CD14-positive monocyte (primary cell): ENCODE measurements at regions not wholly inside any gene's neighbourhood (a gene's known extent, or its start where the extent isn't known, plus 50 kb on each side); places are given as distances from the start of the nearest gene placed in this dataset.

Experiments used
- DNase-seq, 3 donors: peaks; one replicate each; pipeline ENCODE4 v3.0.0-alpha.2; 2011 to 2022
- H2AFZ ChIP-seq: 2 replicates; pipeline ENCODE4 v1.6.0; 2012; ENCODE audit warnings: mild to moderate bottlenecking, low read depth, low read length, inconsistent platforms; ENCODE audit not compliant: insufficient read depth, poor library complexity, severe bottlenecking
- H3K27ac ChIP-seq, 2 donors: 1 replicate in 1 of 2; 2 replicates in 1 of 2; pipeline ENCODE4 v1.5.1; 2012 to 2013; ENCODE audit warnings: low read length in 2 of 2, control low read depth in 1 of 2, inconsistent platforms in 1 of 2, low read depth in 1 of 2, mild to moderate bottlenecking in 1 of 2
- H3K27me3 ChIP-seq, 2 donors: one replicate each; pipeline versions ENCODE4 v1.6.0 to v1.6.1; 2011 to 2013; ENCODE audit warnings: low read length in 2 of 2; ENCODE audit not compliant: control insufficient read depth in 2 of 2, insufficient read depth in 2 of 2
- H3K36me3 ChIP-seq, 2 donors: replicated peaks in 1 of 2; 1 replicate in 1 of 2; 2 replicates in 1 of 2; pipeline versions ENCODE4 v1.5.1 to v1.6.1; 2012 to 2013; ENCODE audit warnings: low read length in 2 of 2, control low read depth in 1 of 2, inconsistent platforms in 1 of 2, mild to moderate bottlenecking in 1 of 2; ENCODE audit not compliant: insufficient read depth in 2 of 2, control insufficient read depth in 1 of 2
- H3K4me1 ChIP-seq, 2 donors: 1 replicate in 1 of 2; 2 replicates in 1 of 2; pipeline versions ENCODE4 v1.5.1 to v1.6.1; 2012 to 2013; ENCODE audit warnings: low read length in 2 of 2, control low read depth in 1 of 2, inconsistent platforms in 1 of 2, mild to moderate bottlenecking in 1 of 2, moderate library complexity in 1 of 2; ENCODE audit not compliant: insufficient read depth in 2 of 2, control insufficient read depth in 1 of 2
- H3K4me2 ChIP-seq: replicated peaks from 2 replicates; pipeline ENCODE3; 2012; ENCODE audit warnings: low read length, moderate library complexity, mild to moderate bottlenecking; ENCODE audit not compliant: poor library complexity, severe bottlenecking; ENCODE audit errors: extremely low read depth
- H3K4me3 ChIP-seq, 3 experiments: fragments of 200-600 bp in 1 of 3; sonication (generic) in 1 of 3; replicated peaks in 1 of 3; 1 replicate in 2 of 3; 2 replicates in 1 of 3; pipeline ENCODE4 v1.5.1; 2011 to 2013; ENCODE audit warnings: low read length in 3 of 3, mild to moderate bottlenecking in 3 of 3, control low read depth in 2 of 3, low read depth in 2 of 3, inconsistent platforms in 1 of 3, moderate library complexity in 1 of 3
- H3K79me2 ChIP-seq: 2 replicates; pipeline ENCODE4 v1.6.0; 2012; ENCODE audit warnings: mild to moderate bottlenecking, control low read depth, inconsistent platforms, low read length, moderate library complexity; ENCODE audit not compliant: insufficient read depth
- H3K9ac ChIP-seq: 2 replicates; pipeline ENCODE4 v1.6.0; 2017; ENCODE audit warnings: low read length, mild to moderate bottlenecking; ENCODE audit not compliant: insufficient read depth, poor library complexity, severe bottlenecking
- H3K9me3 ChIP-seq, 2 donors: replicated peaks in 1 of 2; 1 replicate in 1 of 2; 2 replicates in 1 of 2; pipeline versions ENCODE4 v1.5.1 to v1.6.1; 2012 to 2013; ENCODE audit warnings: low read length in 2 of 2, control low read depth in 1 of 2; ENCODE audit not compliant: control insufficient read depth in 1 of 2, insufficient read depth in 1 of 2
- H4K20me1 ChIP-seq: 2 replicates; pipeline ENCODE4 v1.6.0; 2012; ENCODE audit warnings: mild to moderate bottlenecking, low read length, control low read depth, moderate library complexity; ENCODE audit not compliant: insufficient read depth
- H3K27ac Mint-ChIP-seq, 7 donors: one replicate each; pipeline ENCODE4 v1.8.0; 2020; ENCODE audit warnings: mild to moderate bottlenecking in 7 of 7, mixed read lengths in 7 of 7, moderate library complexity in 6 of 7, inconsistent platforms in 2 of 7
- H3K27me3 Mint-ChIP-seq, 3 donors: one replicate each; pipeline ENCODE4 v1.8.0; 2021 to 2022; ENCODE audit warnings: low read depth in 3 of 3, mild to moderate bottlenecking in 3 of 3, mixed read lengths in 3 of 3, moderate library complexity in 3 of 3, inconsistent platforms in 1 of 3
- H3K36me3 Mint-ChIP-seq, 2 donors: one replicate each; pipeline ENCODE4 v1.8.0; 2020; ENCODE audit warnings: mixed read lengths in 2 of 2, inconsistent platforms in 1 of 2, mild to moderate bottlenecking in 1 of 2
- H3K4me1 Mint-ChIP-seq: one replicate; pipeline ENCODE4 v1.8.0; 2020; ENCODE audit warnings: mild to moderate bottlenecking, mixed read lengths
- H3K4me3 Mint-ChIP-seq, 2 donors: one replicate each; pipeline ENCODE4 v1.8.0; 2020; ENCODE audit warnings: mild to moderate bottlenecking in 2 of 2, mixed read lengths in 2 of 2, moderate library complexity in 1 of 2
- H3K9me3 Mint-ChIP-seq, 7 donors: one replicate each; pipeline ENCODE4 v1.8.0; 2020 to 2022; ENCODE audit warnings: mixed read lengths in 7 of 7, mild to moderate bottlenecking in 6 of 7, moderate library complexity in 6 of 7, inconsistent platforms in 2 of 7
- CTCF ChIP-seq: fragments of 200-600 bp; IDR thresholded peaks from one replicate; pipeline ENCODE4 v1.8.0; 2022; ENCODE audit warnings: antibody characterized with exemption, mild to moderate bottlenecking
- WGBS: methylation state at CpG from one replicate; pipeline ENCODE4 v1.1.5; 2013; ENCODE audit warnings: missing lambda C conversion rate; ENCODE audit not compliant: insufficient coverage; 5-methylcytosine and 5-hydroxymethylcytosine counted together
- intact Hi-C, 2 donors: fragments of 100-400 bp; cut with micrococcal nuclease; formaldehyde crosslinking; loops; one replicate each; pipeline versions ENCODE4 v1.15.0 to v1.15.1; 2023

DNA sequence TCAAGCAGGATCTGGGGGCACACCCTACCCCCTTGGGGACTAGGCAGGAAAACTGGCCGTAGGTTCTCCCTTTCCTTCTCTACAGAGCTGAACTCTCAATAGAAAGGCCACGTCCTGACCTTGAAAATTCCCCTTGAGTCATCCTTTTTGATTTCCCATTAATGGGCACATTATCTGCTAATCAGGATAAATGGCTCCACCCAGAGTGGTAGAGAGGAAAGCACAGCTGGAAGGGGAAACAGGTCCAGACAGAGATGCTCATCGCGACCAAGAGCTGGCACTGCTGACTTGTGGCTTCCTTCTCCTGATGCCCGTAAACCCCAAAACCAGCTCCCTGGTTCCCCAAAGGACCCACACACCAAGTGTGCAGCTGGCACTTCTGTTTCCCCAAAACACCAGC lies 206.5 kb upstream of the CDH5 start:
- intact Hi-C loops, result loop anchor here in 1 of 2 donors (10.0 kb wide), 1 partner anchor 65 kb away; no protein-coding TSS in a partner anchor
- Histone ChIP-seq H3K4me3 (no peak overlapping the region), H2AFZ (no peak overlapping the region), H3K4me1 (no peaks in the 10 kb centered on the region), H3K27me3 (no peaks in the 10 kb centered on the region), H3K27ac (no peak overlapping the region), H3K36me3 (no peaks in the 10 kb centered on the region), H3K79me2 (no peaks in the 10 kb centered on the region), H4K20me1 (no peaks in the 10 kb centered on the region), H3K9me3 (no peaks in the 10 kb centered on the region), H3K4me2 (no peak overlapping the region), H3K9ac (no peak overlapping the region)
- H3K36me3 Mint-ChIP-seq, result no peaks in the 10 kb centered on the region
- no peak overlapping the region for H3K27ac Mint-ChIP-seq
- H3K4me3 Mint-ChIP-seq, result no peak overlapping the region
- no peak for TF ChIP-seq CTCF
- peaks cover 4% of the 10 kb centered on the region for H3K4me1 Mint-ChIP-seq
- H3K9me3 Mint-ChIP-seq, result peaks cover 0 to 2% (median 0%) of the 10 kb centered on the region in 7 donors
- peaks cover 0 to 9% (median 2%) of the 10 kb centered on the region in 3 donors for H3K27me3 Mint-ChIP-seq
- WGBS, result 83% methylated on average over 2 of the region's 5 CpGs
- no peak for DNase-seq

- Histone ChIP-seq H3K79me2 (no peaks in the 10 kb centered on the region), H3K36me3 (no peaks in the 10 kb centered on the region), H3K4me2 (no peak overlapping the region), H3K27me3 (no peaks in the 10 kb centered on the region), H3K9ac (no peak overlapping the region), H3K27ac (no peak overlapping the region), H4K20me1 (no peaks in the 10 kb centered on the region), H3K9me3 (no peaks in the 10 kb centered on the region), H2AFZ (no peak overlapping the region), H3K4me1 (peaks cover 4 to 10% of the 10 kb centered on the region in 2 donors), H3K4me3 (no peak overlapping the region)
- H3K36me3 Mint-ChIP-seq, result no peaks in the 10 kb centered on the region
- no peak for TF ChIP-seq CTCF
- peaks cover 0 to under 1% (median 0%) of the 10 kb centered on the region in 7 donors for H3K9me3 Mint-ChIP-seq
- H3K27me3 Mint-ChIP-seq, result peaks cover 0 to 6% (median 3%) of the 10 kb centered on the region in 3 donors
- H3K27ac Mint-ChIP-seq, result no peak overlapping the region
- no peak for DNase-seq
- H3K4me3 Mint-ChIP-seq, result no peak overlapping the region
- peaks cover 21% of the 10 kb centered on the region for H3K4me1 Mint-ChIP-seq
- intact Hi-C loops, result no loop called here
- WGBS, result 92% methylated on average over 2 of the region's 4 CpGs
Observed at GRCh38 chr16:66156538-66156937, 210.0 kb upstream of the CDH5 start.
